ENCODE measurements at regions not wholly inside any gene's neighbourhood (a gene's known extent, or its start where the extent isn't known, plus 50 kb on each side); places are given as distances from the start of the nearest gene placed in this dataset.

- no peaks in the 10 kb centered on the region for H3K36me3 ChIP-seq (ENCODE audit: insufficient read depth, low read length)
Measured at GRCh38 chr12:125393569-125393968, 328.3 kb downstream of the AACS start.

GRCh38 chr12:125395583-125396215 lies 330.5 kb downstream of the AACS start:
- Histone ChIP-seq H3K27ac (ENCODE audit: low read depth, low read length, poor library complexity, severe bottlenecking) (no peak overlapping the region), H3K36me3 (ENCODE audit: insufficient read depth, low read length) (no peaks in the 10 kb centered on the region), H3K9ac (ENCODE audit: low read length) (no peak overlapping the region), H3K79me2 (ENCODE audit: insufficient read depth, low read length) (no peaks in the 10 kb centered on the region), H3K4me3 (ENCODE audit: low read depth, low read length, poor library complexity, severe bottlenecking) (no peak overlapping the region), H3K9me2 (ENCODE audit: low read depth, low read length) (no peaks in the 10 kb centered on the region), H3K4me1 (ENCODE audit: insufficient read depth, low read length, severe bottlenecking) (no peaks in the 10 kb centered on the region), H3F3A (ENCODE audit: insufficient read depth, low read length) (no peaks in the 10 kb centered on the region), H2AFZ (ENCODE audit: low read length) (no peak overlapping the region), H4K20me1 (ENCODE audit: insufficient read depth, low read length) (no peaks in the 10 kb centered on the region), H3K9me3 (ENCODE audit: low read length) (no peaks in the 10 kb centered on the region), H3K27me3 (ENCODE audit: insufficient read depth, low read length) (no peaks in the 10 kb centered on the region), H3K4me2 (ENCODE audit: low read length) (no peak overlapping the region)
- no peak for TF ChIP-seq CTCF (IDR thresholded peaks at IDR 0.05; ENCODE audit: low read length)
- no peak for TF ChIP-seq EZH2 (IDR thresholded peaks at IDR 0.05; ENCODE audit: borderline replicate concordance, low read length)

More at GRCh38 chr12:125393569-125393968, 328.3 kb downstream of the AACS start:
- Histone ChIP-seq H3K4me1 (ENCODE audit: insufficient read depth, low read length, severe bottlenecking) (no peaks in the 10 kb centered on the region), H3K4me2 (ENCODE audit: low read length) (no peak overlapping the region), H3F3A (ENCODE audit: insufficient read depth, low read length) (no peaks in the 10 kb centered on the region), H3K27me3 (ENCODE audit: insufficient read depth, low read length) (no peaks in the 10 kb centered on the region), H3K79me2 (ENCODE audit: insufficient read depth, low read length) (no peaks in the 10 kb centered on the region), H3K4me3 (ENCODE audit: low read depth, low read length, poor library complexity, severe bottlenecking) (no peak overlapping the region), H3K27ac (ENCODE audit: low read depth, low read length, poor library complexity, severe bottlenecking) (no peak overlapping the region), H3K9ac (ENCODE audit: low read length) (no peak overlapping the region), H3K9me2 (ENCODE audit: low read depth, low read length) (no peaks in the 10 kb centered on the region), H2AFZ (ENCODE audit: low read length) (no peak overlapping the region), H3K9me3 (ENCODE audit: low read length) (no peaks in the 10 kb centered on the region), H4K20me1 (ENCODE audit: insufficient read depth, low read length) (no peaks in the 10 kb centered on the region)
- TF ChIP-seq EZH2 (IDR thresholded peaks at IDR 0.05; ENCODE audit: borderline replicate concordance, low read length), result no peak
- TF ChIP-seq CTCF (IDR thresholded peaks at IDR 0.05; ENCODE audit: low read length), result no peak

GRCh38 chr12:125399489-125399888 lies 334.3 kb downstream of the AACS start:
- Histone ChIP-seq H3K4me3 (ENCODE audit: low read depth, low read length, poor library complexity, severe bottlenecking) (no peak overlapping the region), H3K36me3 (ENCODE audit: insufficient read depth, low read length) (no peaks in the 10 kb centered on the region), H3K9me3 (ENCODE audit: low read length) (no peaks in the 10 kb centered on the region), H2AFZ (ENCODE audit: low read length) (no peak overlapping the region), H3K4me2 (ENCODE audit: low read length) (no peak overlapping the region), H4K20me1 (ENCODE audit: insufficient read depth, low read length) (no peaks in the 10 kb centered on the region), H3K9ac (ENCODE audit: low read length) (no peak overlapping the region), H3K27me3 (ENCODE audit: insufficient read depth, low read length) (no peaks in the 10 kb centered on the region), H3K27ac (ENCODE audit: low read depth, low read length, poor library complexity, severe bottlenecking) (no peak overlapping the region), H3K4me1 (ENCODE audit: insufficient read depth, low read length, severe bottlenecking) (no peaks in the 10 kb centered on the region), H3K9me2 (ENCODE audit: low read depth, low read length) (no peaks in the 10 kb centered on the region), H3K79me2 (ENCODE audit: insufficient read depth, low read length) (no peaks in the 10 kb centered on the region), H3F3A (ENCODE audit: insufficient read depth, low read length) (no peaks in the 10 kb centered on the region)
- TF ChIP-seq EZH2 (IDR thresholded peaks at IDR 0.05; ENCODE audit: borderline replicate concordance, low read length), result no peak
- no peak for TF ChIP-seq CTCF (IDR thresholded peaks at IDR 0.05; ENCODE audit: low read length)
